ENCODE measurements at regions not wholly inside any gene's neighbourhood (a gene's known extent, or its start where the extent isn't known, plus 50 kb on each side); places are given as distances from the start of the nearest gene placed in this dataset.

GRCh38 chrX:10034740-10035260 is 67.6 kb downstream of the CLDN34 start:
- no peak for TF ChIP-seq CTCF (IDR thresholded peaks at IDR 0.05; ENCODE audit: insufficient read depth, low read length, severe bottlenecking)
- DNase-seq (ENCODE audit: low read depth) (no peak), FAIRE-seq (no peak)
- Histone ChIP-seq H3K4me3 (ENCODE audit: low read depth, low read length) (no peak overlapping the region), H3K36me3 (ENCODE audit: control insufficient read depth, insufficient read depth, low read length) (no peaks in the 10 kb centered on the region), H3K27me3 (ENCODE audit: control insufficient read depth, insufficient read depth, low read length) (no peaks in the 10 kb centered on the region)

GRCh38 chrX:10038585-10038984 is 71.4 kb downstream of the CLDN34 start:
- TF ChIP-seq CTCF (IDR thresholded peaks at IDR 0.05; ENCODE audit: insufficient read depth, low read length, severe bottlenecking), result no peak
- FAIRE-seq, result peak; percentile 7
- no peaks in the 10 kb centered on the region for H3K36me3 ChIP-seq (ENCODE audit: control insufficient read depth, insufficient read depth, low read length)
- no peak for DNase-seq (ENCODE audit: low read depth)
- H3K4me3 ChIP-seq (ENCODE audit: low read depth, low read length), result no peak overlapping the region
- H3K27me3 ChIP-seq (ENCODE audit: control insufficient read depth, insufficient read depth, low read length), result no peaks in the 10 kb centered on the region

- Histone ChIP-seq H3K4me3 (ENCODE audit: low read depth, low read length) (no peak overlapping the region), H3K36me3 (ENCODE audit: control insufficient read depth, insufficient read depth, low read length) (no peaks in the 10 kb centered on the region), H3K27me3 (ENCODE audit: control insufficient read depth, insufficient read depth, low read length) (no peaks in the 10 kb centered on the region)
- FAIRE-seq (peak; percentile 23), DNase-seq (ENCODE audit: low read depth) (peak; percentile 75)
- no peak for TF ChIP-seq CTCF (IDR thresholded peaks at IDR 0.05; ENCODE audit: insufficient read depth, low read length, severe bottlenecking)
Measured at GRCh38 chrX:10039821-10040793, 72.9 kb downstream of the CLDN34 start.

GRCh38 chrX:10040961-10041360 is 73.8 kb downstream of the CLDN34 start:
- FAIRE-seq (no peak), DNase-seq (ENCODE audit: low read depth) (no peak)
- Histone ChIP-seq H3K27me3 (ENCODE audit: control insufficient read depth, insufficient read depth, low read length) (no peaks in the 10 kb centered on the region), H3K4me3 (ENCODE audit: low read depth, low read length) (no peak overlapping the region), H3K36me3 (ENCODE audit: control insufficient read depth, insufficient read depth, low read length) (no peaks in the 10 kb centered on the region)
- TF ChIP-seq CTCF (IDR thresholded peaks at IDR 0.05; ENCODE audit: insufficient read depth, low read length, severe bottlenecking), result no peak

GRCh38 chrX:10041383-10041782 is 74.2 kb downstream of the CLDN34 start:
- DNase-seq (ENCODE audit: low read depth), result no peak
- TF ChIP-seq CTCF (IDR thresholded peaks at IDR 0.05; ENCODE audit: insufficient read depth, low read length, severe bottlenecking), result no peak
- Histone ChIP-seq H3K36me3 (ENCODE audit: control insufficient read depth, insufficient read depth, low read length) (no peaks in the 10 kb centered on the region), H3K4me3 (ENCODE audit: low read depth, low read length) (no peak overlapping the region), H3K27me3 (ENCODE audit: control insufficient read depth, insufficient read depth, low read length) (no peaks in the 10 kb centered on the region)
- no peak for FAIRE-seq

Data from bronchial epithelial cell (primary cell).